Vagina (tissue), 2 donors: ENCODE measurements at regions not wholly inside any gene's neighbourhood (a gene's known extent, or its start where the extent isn't known, plus 50 kb on each side); places are given as distances from the start of the nearest gene placed in this dataset.

ENCODE experiments used
- DNase-seq, 2 donors: peaks; one replicate each; pipeline ENCODE4 v3.0.0-alpha.2; 2017; ENCODE audit errors: extremely low spot score in 2 of 2
- H3K27ac ChIP-seq: fragments of 200-600 bp; sonication (generic); one replicate; pipeline ENCODE4 v1.5.1; 2019
- H3K27me3 ChIP-seq: fragments of 200-600 bp; sonication (generic); one replicate; pipeline ENCODE4 v1.5.1; 2019
- H3K36me3 ChIP-seq, 2 donors: fragments of 200-600 bp; sonication (generic); one replicate each; pipeline ENCODE4 v1.5.1; 2017 to 2019
- H3K4me1 ChIP-seq: fragments of 200-600 bp; sonication (generic); one replicate; pipeline ENCODE4 v1.5.1; 2019
- H3K4me3 ChIP-seq, 2 donors: fragments of 200-600 bp; sonication (generic); 1 replicate in 1 of 2; 2 replicates in 1 of 2; pipeline ENCODE4 v1.5.1; 2016 to 2019
- H3K9me3 ChIP-seq: fragments of 200-600 bp; sonication (generic); one replicate; pipeline ENCODE4 v1.5.1; 2019
- POLR2A ChIP-seq, 2 donors: fragments of 450-650 bp; IDR thresholded peaks; one replicate each; pipeline ENCODE4 v1.6.1; 2017; ENCODE audit warnings: antibody characterized with exemption in 2 of 2, mild to moderate bottlenecking in 2 of 2, moderate library complexity in 2 of 2
- POLR2AphosphoS5 ChIP-seq, 2 donors: sonication (generic); formaldehyde crosslinking; IDR thresholded peaks; one replicate each; pipeline ENCODE4 v1.9.0; 2017; ENCODE audit warnings: antibody characterized with exemption in 2 of 2, mild to moderate bottlenecking in 2 of 2, low read depth in 1 of 2; ENCODE audit not compliant: insufficient read depth in 1 of 2
- intact Hi-C: fragments of 100-400 bp; cut with DNase I; formaldehyde crosslinking; loops from one replicate; pipeline ENCODE4 v1.15.1; 2023
- TF ChIP-seq, protein P1 (sequence below), 3 experiments: fragments of 450-650 bp in 2 of 3; fragments of 200-600 bp in 1 of 3; sonication (generic) in 1 of 3; IDR thresholded peaks; one replicate each; pipeline ENCODE4 v1.5.1; 2017 to 2019; ENCODE audit warnings: antibody characterized with exemption in 3 of 3, mild to moderate bottlenecking in 2 of 3, moderate library complexity in 2 of 3

DNA sequence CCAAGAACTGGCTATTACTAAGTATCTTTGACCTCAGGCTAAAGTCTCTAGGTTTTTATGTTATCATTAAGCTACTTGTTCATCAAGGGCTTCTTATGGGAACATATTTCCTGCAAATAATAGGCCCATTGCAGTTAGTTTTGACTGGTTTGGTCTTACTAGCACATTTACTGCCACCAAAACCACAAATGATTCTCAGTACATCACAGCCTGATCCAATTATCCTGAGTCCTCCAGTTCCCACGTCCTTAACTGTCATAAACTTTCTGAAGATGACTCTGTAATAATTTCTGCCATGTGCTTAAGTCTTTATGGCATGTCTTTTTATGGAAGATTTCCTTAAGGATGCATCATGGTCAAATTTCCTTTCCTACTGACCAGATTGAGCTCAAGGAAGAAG is 123.3 kb upstream of the TANK start:
- H3K27me3 ChIP-seq, result no peaks in the 10 kb centered on the region
- H3K27ac ChIP-seq, result no peak overlapping the region
- TF ChIP-seq POLR2AphosphoS5 (IDR thresholded peaks at IDR 0.05; ENCODE audit: insufficient read depth in 1 of 2, low read depth in 1 of 2) (no peak), POLR2A (IDR thresholded peaks at IDR 0.05) (no peak)
- TF ChIP-seq, protein P1, sequence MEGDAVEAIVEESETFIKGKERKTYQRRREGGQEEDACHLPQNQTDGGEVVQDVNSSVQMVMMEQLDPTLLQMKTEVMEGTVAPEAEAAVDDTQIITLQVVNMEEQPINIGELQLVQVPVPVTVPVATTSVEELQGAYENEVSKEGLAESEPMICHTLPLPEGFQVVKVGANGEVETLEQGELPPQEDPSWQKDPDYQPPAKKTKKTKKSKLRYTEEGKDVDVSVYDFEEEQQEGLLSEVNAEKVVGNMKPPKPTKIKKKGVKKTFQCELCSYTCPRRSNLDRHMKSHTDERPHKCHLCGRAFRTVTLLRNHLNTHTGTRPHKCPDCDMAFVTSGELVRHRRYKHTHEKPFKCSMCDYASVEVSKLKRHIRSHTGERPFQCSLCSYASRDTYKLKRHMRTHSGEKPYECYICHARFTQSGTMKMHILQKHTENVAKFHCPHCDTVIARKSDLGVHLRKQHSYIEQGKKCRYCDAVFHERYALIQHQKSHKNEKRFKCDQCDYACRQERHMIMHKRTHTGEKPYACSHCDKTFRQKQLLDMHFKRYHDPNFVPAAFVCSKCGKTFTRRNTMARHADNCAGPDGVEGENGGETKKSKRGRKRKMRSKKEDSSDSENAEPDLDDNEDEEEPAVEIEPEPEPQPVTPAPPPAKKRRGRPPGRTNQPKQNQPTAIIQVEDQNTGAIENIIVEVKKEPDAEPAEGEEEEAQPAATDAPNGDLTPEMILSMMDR (IDR thresholded peaks at IDR 0.05), result no peak
- intact Hi-C loops, result no loop called here
- no peaks in the 10 kb centered on the region for H3K4me1 ChIP-seq
- DNase-seq, result no peak
- H3K4me3 ChIP-seq, result no peak overlapping the region
- H3K36me3 ChIP-seq, result no peaks in the 10 kb centered on the region
- H3K9me3 ChIP-seq, result no peaks in the 10 kb centered on the region

DNA sequence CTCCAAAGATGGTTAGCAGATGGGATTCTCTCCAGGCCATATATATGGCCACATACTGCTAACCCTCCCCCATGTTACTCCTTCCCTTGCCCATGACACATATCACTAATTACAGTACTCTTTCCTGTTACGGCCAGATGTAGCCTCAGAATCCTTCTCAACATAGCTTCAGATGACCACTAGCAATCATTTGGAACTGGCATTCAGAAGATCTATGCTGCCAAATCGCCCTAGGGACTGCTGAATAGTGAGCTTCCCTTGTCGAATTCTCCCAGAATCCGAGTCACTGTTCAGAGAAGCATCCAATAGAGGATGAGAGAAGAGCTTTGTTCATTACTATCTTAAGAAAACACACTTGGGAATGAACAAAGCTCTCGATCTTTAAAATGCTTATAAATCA is 121.2 kb upstream of the TANK start:
- no peaks in the 10 kb centered on the region for H3K27me3 ChIP-seq

DNA sequence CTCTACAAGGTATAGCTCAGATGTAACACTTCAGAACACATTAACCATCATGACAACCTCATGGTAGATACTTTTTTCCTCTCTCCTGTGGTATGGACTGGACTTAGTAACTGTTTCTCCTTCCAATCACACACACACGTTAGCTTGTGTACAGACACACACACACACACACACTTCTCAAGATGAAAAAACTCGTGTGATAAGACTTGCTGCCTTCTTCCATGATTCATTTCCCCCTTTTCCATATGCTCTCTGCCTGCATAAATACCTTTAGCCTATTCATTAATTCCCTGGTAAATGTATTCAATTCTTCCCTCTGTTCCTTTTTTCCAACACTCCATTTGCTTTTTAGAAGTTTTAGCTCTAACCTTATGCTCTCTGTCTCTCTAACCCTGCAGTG is 118.9 kb upstream of the TANK start:
- Histone ChIP-seq H3K4me3 (no peak overlapping the region), H3K36me3 (no peaks in the 10 kb centered on the region), H3K9me3 (no peaks in the 10 kb centered on the region), H3K27me3 (no peaks in the 10 kb centered on the region), H3K4me1 (no peaks in the 10 kb centered on the region), H3K27ac (no peak overlapping the region)
- intact Hi-C loops, result no loop called here
- TF ChIP-seq POLR2AphosphoS5 (IDR thresholded peaks at IDR 0.05; ENCODE audit: insufficient read depth in 1 of 2, low read depth in 1 of 2), result no peak
- no peak for DNase-seq

More for the DNA sequence above, 121.2 kb upstream of the TANK start:
- Histone ChIP-seq H3K36me3 (no peaks in the 10 kb centered on the region), H3K27ac (no peak overlapping the region), H3K4me3 (no peak overlapping the region), H3K4me1 (no peaks in the 10 kb centered on the region), H3K9me3 (no peaks in the 10 kb centered on the region)
- no peak for TF ChIP-seq POLR2A (IDR thresholded peaks at IDR 0.05)
- no peak for TF ChIP-seq POLR2AphosphoS5 (IDR thresholded peaks at IDR 0.05; ENCODE audit: insufficient read depth in 1 of 2, low read depth in 1 of 2)
- TF ChIP-seq, protein P1 (IDR thresholded peaks at IDR 0.05), result no peak
- intact Hi-C loops, result no loop called here
- no peak for DNase-seq

DNA sequence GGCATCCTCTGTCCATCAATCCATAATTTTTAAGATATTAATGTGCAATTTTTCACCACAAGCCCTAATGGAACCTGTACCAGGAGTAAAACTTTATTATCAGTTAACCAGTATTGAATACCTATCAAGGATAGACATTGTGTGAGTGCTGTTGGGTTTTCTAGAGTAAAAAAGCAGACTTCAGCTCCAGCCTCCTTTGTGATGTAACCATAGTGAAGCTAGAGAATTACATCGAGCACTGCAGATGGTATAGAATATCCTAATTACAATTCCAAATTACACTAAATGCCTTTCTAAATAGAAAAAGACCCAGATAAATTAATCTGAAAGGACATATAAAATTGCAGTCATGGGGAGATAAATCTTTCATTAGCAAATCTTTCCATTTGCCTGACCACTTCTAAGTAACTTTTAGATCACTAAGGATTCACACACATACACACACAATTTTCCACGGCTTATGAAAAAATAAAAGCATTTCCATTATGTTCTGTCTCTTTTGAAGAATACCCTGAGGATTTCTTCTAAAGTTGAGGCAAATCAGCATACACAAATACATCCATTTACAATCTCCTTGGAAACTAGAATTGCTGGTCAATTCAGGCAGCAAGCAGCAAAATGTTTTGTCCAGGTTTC is 117.1 kb upstream of the TANK start:
- H3K27ac ChIP-seq, result no peak overlapping the region
- H3K4me3 ChIP-seq, result no peak overlapping the region
- no peaks in the 10 kb centered on the region for H3K4me1 ChIP-seq
- no peak for TF ChIP-seq POLR2AphosphoS5 (IDR thresholded peaks at IDR 0.05; ENCODE audit: insufficient read depth in 1 of 2, low read depth in 1 of 2)
- TF ChIP-seq, protein P1 (IDR thresholded peaks at IDR 0.05), result no peak
- no peak for TF ChIP-seq POLR2A (IDR thresholded peaks at IDR 0.05)
- DNase-seq, result no peak
- H3K36me3 ChIP-seq, result no peaks in the 10 kb centered on the region
- H3K9me3 ChIP-seq, result no peaks in the 10 kb centered on the region
- no peaks in the 10 kb centered on the region for H3K27me3 ChIP-seq
- intact Hi-C loops, result no loop called here

DNA sequence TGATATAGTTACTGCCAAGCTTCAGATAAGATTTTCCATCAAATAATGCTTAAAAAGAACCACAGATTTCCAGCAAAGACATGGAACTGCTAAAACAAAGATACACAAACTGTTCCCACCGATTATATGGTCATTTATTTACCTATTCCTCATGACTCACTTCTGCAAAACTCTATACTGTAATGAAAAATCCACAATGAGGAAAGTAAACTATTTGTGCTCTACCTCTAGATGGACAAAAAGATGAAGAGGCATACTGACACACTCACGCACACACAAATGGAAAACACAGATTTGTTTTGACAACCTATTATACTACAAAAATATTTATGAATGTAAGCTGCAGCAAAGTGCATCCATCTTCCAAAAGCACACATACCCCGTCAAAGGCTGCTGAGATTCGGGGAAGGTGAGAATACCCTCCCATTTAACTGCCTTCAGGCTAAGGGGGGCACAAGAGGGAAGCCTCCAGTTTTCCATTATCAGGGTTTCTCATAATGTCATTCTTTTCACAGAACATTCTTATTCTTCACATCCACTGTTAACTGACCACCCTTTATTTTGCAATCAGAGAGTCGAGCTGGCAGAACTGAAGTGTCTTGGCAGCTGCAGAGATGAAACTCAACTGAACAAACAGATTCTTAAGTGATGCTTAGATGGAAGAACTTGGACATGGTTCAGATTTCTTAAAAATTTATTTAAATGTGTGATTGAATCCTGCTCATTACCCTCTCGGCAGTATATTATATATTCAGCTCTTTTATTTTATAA is 115.9 kb upstream of the TANK start:
- H3K27ac ChIP-seq, result no peak overlapping the region
- intact Hi-C loops, result no loop called here
- TF ChIP-seq, protein P1 (IDR thresholded peaks at IDR 0.05), result no peak
- no peak for TF ChIP-seq POLR2A (IDR thresholded peaks at IDR 0.05)
- TF ChIP-seq POLR2AphosphoS5 (IDR thresholded peaks at IDR 0.05; ENCODE audit: insufficient read depth in 1 of 2, low read depth in 1 of 2), result no peak

More for the DNA sequence above, 115.9 kb upstream of the TANK start:
- no peaks in the 10 kb centered on the region for H3K27me3 ChIP-seq
- no peaks in the 10 kb centered on the region for H3K9me3 ChIP-seq
- no peaks in the 10 kb centered on the region for H3K4me1 ChIP-seq
- DNase-seq, result no peak
- H3K4me3 ChIP-seq, result no peak overlapping the region
- no peaks in the 10 kb centered on the region for H3K36me3 ChIP-seq
